ENCODE measurements at regions not wholly inside any gene's neighbourhood (a gene's known extent, or its start where the extent isn't known, plus 50 kb on each side); places are given as distances from the start of the nearest gene placed in this dataset.

DNA sequence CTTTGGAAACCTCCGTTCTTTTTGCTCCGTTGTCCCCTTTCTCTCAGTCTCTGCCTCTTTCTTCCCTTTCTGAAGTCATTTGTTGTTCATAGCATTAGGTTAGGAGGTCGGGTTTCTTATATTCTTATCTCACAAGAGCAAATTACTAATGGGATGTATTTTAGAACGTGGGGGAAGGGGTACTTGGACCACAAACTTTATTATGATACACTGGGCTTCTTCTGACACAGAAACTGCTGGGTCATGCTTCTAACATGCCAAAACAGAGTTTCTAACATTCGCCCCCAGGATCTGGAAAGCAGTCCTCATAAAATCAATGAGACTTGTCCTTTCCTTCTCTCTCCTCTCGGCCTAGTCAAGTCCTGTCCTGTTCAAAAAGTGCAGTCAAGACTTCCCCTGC lies 334.4 kb downstream of the GADD45G start:
- Histone ChIP-seq H2AFZ (ENCODE audit: insufficient read depth, low read length, poor library complexity) (no peak overlapping the region), H3K36me3 (ENCODE audit: control insufficient read depth in 1 of 2, insufficient read depth in 2 of 2, low read length in 2 of 2) (no peaks in the 10 kb centered on the region), H3K4me3 (ENCODE audit: low read depth, low read length) (no peak overlapping the region), H2BK12ac (ENCODE audit: low read length) (no peak overlapping the region), H3K79me2 (ENCODE audit: control insufficient read depth, insufficient read depth, low read length, poor library complexity) (no peaks in the 10 kb centered on the region), H4K91ac (ENCODE audit: low read depth, low read length) (no peak overlapping the region), H3K9ac (ENCODE audit: low read length) (no peak overlapping the region), H2BK5ac (ENCODE audit: low read depth, low read length, poor library complexity) (no peak overlapping the region), H2BK120ac (ENCODE audit: insufficient read depth, low read length, poor library complexity) (no peak overlapping the region), H3K4me2 (ENCODE audit: low read length) (no peak overlapping the region), H3K9me3 (ENCODE audit: insufficient read depth, low read depth, low read length) (no peaks in the 10 kb centered on the region), H3K27ac (ENCODE audit: low read depth, low read length) (no peak overlapping the region), H3K18ac (ENCODE audit: low read length) (no peak overlapping the region), H3K23ac (ENCODE audit: low read length) (no peak overlapping the region), H2AK5ac (ENCODE audit: low read length) (no peak overlapping the region), H3K27me3 (ENCODE audit: insufficient read depth, low read length) (no peaks in the 10 kb centered on the region), H4K12ac (ENCODE audit: low read depth, low read length) (no peak overlapping the region), H4K8ac (ENCODE audit: low read depth, low read length) (no peak overlapping the region), H3K4ac (ENCODE audit: low read depth, low read length) (no peak overlapping the region), H3K4me1 (ENCODE audit: control insufficient read depth in 1 of 2, insufficient read depth in 2 of 2, low read length in 2 of 2) (peaks cover 10 to 20% of the 10 kb centered on the region in 2 experiments), H3K14ac (ENCODE audit: low read length) (no peak overlapping the region), H3K79me1 (ENCODE audit: low read length) (peaks cover 14% of the 10 kb centered on the region)
- no peak for DNase-seq
- WGBS (ENCODE audit: extremely low coverage, insufficient coverage, insufficient read length): no CpG with 5 or more reads among the region's 6 CpGs

GRCh38 chr9:89939626-89940292 lies 334.9 kb downstream of the GADD45G start:
- peak overlapping the region; percentile 71 for H2BK12ac ChIP-seq (ENCODE audit: low read length)

DNA sequence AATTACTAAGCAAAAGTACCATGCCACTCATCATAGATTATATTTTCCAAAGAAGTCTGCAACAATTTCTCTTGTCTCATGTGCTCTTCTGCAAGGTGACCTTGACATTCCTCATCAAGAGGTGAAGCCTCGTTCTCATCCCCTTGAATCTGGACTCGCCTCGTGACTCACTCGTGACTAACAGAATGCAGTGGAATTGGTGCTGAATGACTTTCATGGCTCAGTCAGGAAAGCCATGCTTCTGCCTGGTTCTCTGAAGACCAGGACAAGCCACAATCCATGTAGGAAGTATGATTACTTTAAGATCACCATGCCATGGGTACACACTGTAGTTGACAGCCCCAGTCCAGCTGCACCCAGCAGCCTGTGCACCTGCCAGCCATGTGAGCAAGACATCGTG lies 335.8 kb downstream of the GADD45G start:
- H3K4me3 ChIP-seq (ENCODE audit: low read depth, low read length): no peak overlapping the region
- no peaks in the 10 kb centered on the region for H3K36me3 ChIP-seq (ENCODE audit: control insufficient read depth in 1 of 2, insufficient read depth in 2 of 2, low read length in 2 of 2)
- H2BK12ac ChIP-seq (ENCODE audit: low read length): no peak overlapping the region
- no peak overlapping the region for H3K4me2 ChIP-seq (ENCODE audit: low read length)
- peak in 1 of 2 donors; percentile 5 for DNase-seq
- H3K27ac ChIP-seq (ENCODE audit: low read depth, low read length): no peak overlapping the region
- no peak overlapping the region for H4K91ac ChIP-seq (ENCODE audit: low read depth, low read length)
- no peak overlapping the region for H3K9ac ChIP-seq (ENCODE audit: low read length)
- no peak overlapping the region for H2BK120ac ChIP-seq (ENCODE audit: insufficient read depth, low read length, poor library complexity)
- H2AFZ ChIP-seq (ENCODE audit: insufficient read depth, low read length, poor library complexity): no peak overlapping the region
- no peak overlapping the region for H3K23ac ChIP-seq (ENCODE audit: low read length)
- no CpG with 5 or more reads among the region's 5 CpGs for WGBS (ENCODE audit: extremely low coverage, insufficient coverage, insufficient read length)
- H3K18ac ChIP-seq (ENCODE audit: low read length): no peak overlapping the region
- no peak overlapping the region for H2AK5ac ChIP-seq (ENCODE audit: low read length)
- no peaks in the 10 kb centered on the region for H3K79me2 ChIP-seq (ENCODE audit: control insufficient read depth, insufficient read depth, low read length, poor library complexity)
- peaks cover 10 to 20% of the 10 kb centered on the region in 2 experiments for H3K4me1 ChIP-seq (ENCODE audit: control insufficient read depth in 1 of 2, insufficient read depth in 2 of 2, low read length in 2 of 2)
- H3K79me1 ChIP-seq (ENCODE audit: low read length): peaks cover 14% of the 10 kb centered on the region
- H4K12ac ChIP-seq (ENCODE audit: low read depth, low read length): no peak overlapping the region
- H3K27me3 ChIP-seq (ENCODE audit: insufficient read depth, low read length): no peaks in the 10 kb centered on the region
- peaks cover 3% of the 10 kb centered on the region for H3K9me3 ChIP-seq (ENCODE audit: insufficient read depth, low read depth, low read length)
- H3K14ac ChIP-seq (ENCODE audit: low read length): no peak overlapping the region
- H4K8ac ChIP-seq (ENCODE audit: low read depth, low read length): no peak overlapping the region
- no peak overlapping the region for H3K4ac ChIP-seq (ENCODE audit: low read depth, low read length)
- no peak overlapping the region for H2BK5ac ChIP-seq (ENCODE audit: low read depth, low read length, poor library complexity)

More at GRCh38 chr9:89939626-89940292, 334.9 kb downstream of the GADD45G start:
- Histone ChIP-seq H4K8ac (ENCODE audit: low read depth, low read length) (peak overlapping the region; percentile 2), H3K18ac (ENCODE audit: low read length) (no peak overlapping the region), H3K23ac (ENCODE audit: low read length) (no peak overlapping the region), H2BK120ac (ENCODE audit: insufficient read depth, low read length, poor library complexity) (no peak overlapping the region), H4K12ac (ENCODE audit: low read depth, low read length) (no peak overlapping the region), H2AFZ (ENCODE audit: insufficient read depth, low read length, poor library complexity) (no peak overlapping the region), H3K4me3 (ENCODE audit: low read depth, low read length) (no peak overlapping the region), H3K36me3 (ENCODE audit: control insufficient read depth in 1 of 2, insufficient read depth in 2 of 2, low read length in 2 of 2) (no peaks in the 10 kb centered on the region), H3K14ac (ENCODE audit: low read length) (peak overlapping the region; percentile 7), H2BK5ac (ENCODE audit: low read depth, low read length, poor library complexity) (no peak overlapping the region), H3K4ac (ENCODE audit: low read depth, low read length) (no peak overlapping the region), H3K79me2 (ENCODE audit: control insufficient read depth, insufficient read depth, low read length, poor library complexity) (no peaks in the 10 kb centered on the region), H3K27me3 (ENCODE audit: insufficient read depth, low read length) (no peaks in the 10 kb centered on the region), H3K79me1 (ENCODE audit: low read length) (peaks cover 14% of the 10 kb centered on the region), H2AK5ac (ENCODE audit: low read length) (no peak overlapping the region), H4K91ac (ENCODE audit: low read depth, low read length) (no peak overlapping the region), H3K9ac (ENCODE audit: low read length) (no peak overlapping the region), H3K4me2 (ENCODE audit: low read length) (no peak overlapping the region), H3K9me3 (ENCODE audit: insufficient read depth, low read depth, low read length) (no peaks in the 10 kb centered on the region), H3K4me1 (ENCODE audit: control insufficient read depth in 1 of 2, insufficient read depth in 2 of 2, low read length in 2 of 2) (peaks cover 10 to 20% of the 10 kb centered on the region in 2 experiments), H3K27ac (ENCODE audit: low read depth, low read length) (no peak overlapping the region)
- no peak for DNase-seq
- WGBS (ENCODE audit: extremely low coverage, insufficient coverage, insufficient read length): no CpG with 5 or more reads among the region's 14 CpGs

DNA sequence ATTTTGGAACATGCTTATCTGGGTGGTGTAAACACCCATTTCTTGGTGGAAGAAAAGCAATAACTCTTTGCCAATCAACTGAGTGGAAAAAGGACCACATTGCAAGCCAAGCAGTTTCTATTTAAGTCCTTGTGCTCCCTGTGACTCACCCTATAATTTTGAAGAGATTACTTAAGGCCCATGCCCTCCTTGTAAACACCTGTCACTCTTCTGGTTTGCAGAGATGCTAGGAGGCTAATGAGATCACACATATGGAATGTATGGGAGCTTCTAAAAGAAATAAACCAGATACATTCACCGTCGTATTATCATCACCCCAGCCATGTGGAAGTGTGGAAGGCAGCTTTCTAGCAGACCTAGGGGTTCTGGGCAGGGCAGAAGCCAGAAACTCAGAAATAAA lies 337.1 kb downstream of the GADD45G start:
- DNase-seq: peak; percentile 59 to 87
- Histone ChIP-seq H3K4me2 (ENCODE audit: low read length) (no peak overlapping the region), H4K8ac (ENCODE audit: low read depth, low read length) (peak overlapping the region; percentile 39), H3K4ac (ENCODE audit: low read depth, low read length) (no peak overlapping the region), H3K36me3 (ENCODE audit: control insufficient read depth in 1 of 2, insufficient read depth in 2 of 2, low read length in 2 of 2) (no peaks in the 10 kb centered on the region), H2BK5ac (ENCODE audit: low read depth, low read length, poor library complexity) (peak overlapping the region; percentile 56), H4K12ac (ENCODE audit: low read depth, low read length) (no peak overlapping the region), H2AFZ (ENCODE audit: insufficient read depth, low read length, poor library complexity) (no peak overlapping the region), H2AK5ac (ENCODE audit: low read length) (no peak overlapping the region), H3K9me3 (ENCODE audit: insufficient read depth, low read depth, low read length) (peaks cover 3% of the 10 kb centered on the region), H2BK12ac (ENCODE audit: low read length) (no peak overlapping the region), H3K9ac (ENCODE audit: low read length) (no peak overlapping the region), H3K23ac (ENCODE audit: low read length) (no peak overlapping the region), H3K79me2 (ENCODE audit: control insufficient read depth, insufficient read depth, low read length, poor library complexity) (no peaks in the 10 kb centered on the region), H3K4me1 (ENCODE audit: control insufficient read depth in 1 of 2, insufficient read depth in 2 of 2, low read length in 2 of 2) (peaks cover 10 to 20% of the 10 kb centered on the region in 2 experiments), H3K27ac (ENCODE audit: low read depth, low read length) (peak overlapping the region; percentile 18), H3K18ac (ENCODE audit: low read length) (no peak overlapping the region), H3K27me3 (ENCODE audit: insufficient read depth, low read length) (no peaks in the 10 kb centered on the region), H4K91ac (ENCODE audit: low read depth, low read length) (peak overlapping the region; percentile 68), H3K14ac (ENCODE audit: low read length) (no peak overlapping the region), H3K79me1 (ENCODE audit: low read length) (peaks cover 12% of the 10 kb centered on the region), H2BK120ac (ENCODE audit: insufficient read depth, low read length, poor library complexity) (peak overlapping the region; percentile 92), H3K4me3 (ENCODE audit: low read depth, low read length) (no peak overlapping the region)
- no CpG with 5 or more reads among the region's 2 CpGs for WGBS (ENCODE audit: extremely low coverage, insufficient coverage, insufficient read length)
